GM12874 (cell line): ENCODE measurements at regions not wholly inside any gene's neighbourhood (a gene's known extent, or its start where the extent isn't known, plus 50 kb on each side); places are given as distances from the start of the nearest gene placed in this dataset.

Experiments
- CTCF ChIP-seq: IDR thresholded peaks from 2 replicates; pipeline ENCODE4 v1.5.1; 2011; ENCODE audit warnings: low read depth, mild to moderate bottlenecking, control low read depth, low read length, moderate library complexity; ENCODE audit not compliant: insufficient read depth

GRCh38 chr1:209154912-209155311 is 428.6 kb upstream of the CAMK1G start:
- TF ChIP-seq CTCF = no peak

GRCh38 chr1:209155546-209155945 is 428.0 kb upstream of the CAMK1G start:
- TF ChIP-seq CTCF = no peak

- no peak for TF ChIP-seq CTCF
Measured at GRCh38 chr1:209156991-209157390, 426.5 kb upstream of the CAMK1G start.

- no peak for TF ChIP-seq CTCF
Measured at GRCh38 chr1:209157546-209158249, 425.8 kb upstream of the CAMK1G start.

GRCh38 chr1:209158851-209159250 is 424.7 kb upstream of the CAMK1G start:
- no peak for TF ChIP-seq CTCF

GRCh38 chr1:209160230-209160629 is 423.3 kb upstream of the CAMK1G start:
- no peak for TF ChIP-seq CTCF

- TF ChIP-seq CTCF = no peak
Measured at GRCh38 chr1:209162651-209163050, 420.9 kb upstream of the CAMK1G start.
